HG03280 (cell line): ENCODE measurements at regions not wholly inside any gene's neighbourhood (a gene's known extent, or its start where the extent isn't known, plus 50 kb on each side); places are given as distances from the start of the nearest gene placed in this dataset.

Source experiments
- ATAC-seq: cut with Tn5 transposase; IDR thresholded peaks from one replicate; pipeline ENCODE4 v1.9.1; 2021; ENCODE audit warnings: mild to moderate bottlenecking, moderate library complexity; ENCODE audit not compliant: unreplicated experiment

DNA sequence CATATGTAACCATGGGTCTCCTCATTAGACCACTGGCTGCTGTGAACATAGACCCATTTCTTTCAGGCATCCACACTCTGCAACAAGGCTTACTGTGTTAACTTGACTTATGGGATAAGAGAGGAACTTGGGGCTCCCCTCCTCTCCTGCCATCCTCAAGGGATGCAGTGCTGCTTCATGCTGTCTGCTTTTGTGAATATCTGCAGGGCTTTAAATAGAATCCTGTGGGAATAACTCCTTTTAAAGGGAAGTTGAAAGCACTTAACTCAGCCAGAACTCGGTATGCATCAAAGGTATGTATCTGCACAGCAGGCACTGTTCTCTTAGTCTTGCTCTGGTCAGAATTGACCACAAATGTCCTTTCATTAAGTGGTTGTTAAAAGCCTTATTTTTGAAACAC is 222.5 kb upstream of the KIRREL3 start:
- no peak for ATAC-seq

DNA sequence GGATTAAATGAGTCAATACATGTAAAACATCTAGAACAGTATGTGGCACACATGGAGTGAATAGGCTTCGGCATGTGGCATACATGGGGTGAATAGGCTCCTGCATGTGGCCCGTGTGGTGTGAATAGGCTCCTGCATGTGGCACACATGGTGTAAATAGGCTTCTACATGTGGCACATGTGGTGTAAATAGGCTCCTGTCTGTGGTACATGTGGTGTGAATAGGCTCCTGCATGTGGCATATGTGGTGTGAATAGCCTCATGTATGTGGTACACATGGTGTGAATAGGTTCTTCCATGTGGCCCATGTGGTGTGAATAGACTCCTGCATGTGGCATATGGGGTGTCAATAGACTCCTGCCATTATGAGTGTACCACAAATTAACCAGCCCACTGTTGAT is 219.1 kb upstream of the KIRREL3 start:
- ATAC-seq, result no peak

DNA sequence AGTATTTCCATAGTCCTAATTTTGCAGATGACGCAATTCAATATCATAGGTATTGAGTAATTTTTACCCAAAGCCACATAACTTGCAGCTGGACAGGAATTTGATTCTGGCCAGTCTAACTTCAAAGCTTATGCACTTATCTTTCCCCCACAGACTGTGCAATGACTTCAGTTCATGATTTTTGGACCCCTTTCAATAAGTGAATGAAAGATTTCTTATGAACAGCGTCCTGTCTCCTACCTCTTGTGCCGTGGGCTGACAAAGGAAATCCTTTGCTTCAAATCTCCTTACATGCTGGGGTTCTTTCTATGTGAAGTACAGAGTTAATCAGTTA is 217.7 kb upstream of the KIRREL3 start:
- ATAC-seq, result no peak

DNA sequence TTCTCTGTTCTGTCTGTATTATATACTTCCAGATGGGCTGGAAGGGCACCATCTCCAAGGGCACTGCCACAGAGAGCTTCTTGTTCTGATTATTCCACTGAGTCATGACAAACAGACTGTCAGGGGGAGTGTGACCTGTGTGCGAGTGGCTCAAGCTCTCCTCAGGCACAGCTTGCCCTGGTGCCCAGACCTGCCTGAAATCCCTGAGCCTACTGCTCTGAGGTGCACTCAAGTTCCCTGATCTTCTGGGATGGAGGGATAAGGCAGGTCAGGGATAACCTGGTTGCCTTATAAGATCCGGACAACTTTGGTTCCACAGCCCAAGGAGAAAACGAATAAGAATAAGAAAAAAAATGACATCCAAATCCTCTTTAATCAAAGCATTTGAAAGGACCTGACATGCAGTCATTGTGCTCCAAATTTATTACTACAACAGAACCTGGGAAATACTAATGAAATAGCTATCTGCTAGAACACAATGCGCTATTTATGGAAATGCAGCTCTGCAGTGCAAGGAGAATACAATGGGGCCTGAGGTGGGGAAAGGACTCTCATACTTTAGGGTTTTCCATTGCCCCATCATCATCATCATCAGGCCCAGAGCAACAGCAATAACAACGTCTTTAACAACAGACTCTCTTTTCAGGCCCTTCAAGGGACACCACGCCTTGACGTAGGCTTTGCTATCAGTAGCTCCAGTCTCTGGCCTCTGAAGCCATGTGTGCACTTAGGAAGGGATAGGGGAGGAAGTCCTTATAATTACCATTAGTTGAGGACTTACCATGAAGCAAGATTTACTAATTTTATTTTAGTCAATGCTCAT is 217.1 kb upstream of the KIRREL3 start:
- no peak for ATAC-seq

DNA sequence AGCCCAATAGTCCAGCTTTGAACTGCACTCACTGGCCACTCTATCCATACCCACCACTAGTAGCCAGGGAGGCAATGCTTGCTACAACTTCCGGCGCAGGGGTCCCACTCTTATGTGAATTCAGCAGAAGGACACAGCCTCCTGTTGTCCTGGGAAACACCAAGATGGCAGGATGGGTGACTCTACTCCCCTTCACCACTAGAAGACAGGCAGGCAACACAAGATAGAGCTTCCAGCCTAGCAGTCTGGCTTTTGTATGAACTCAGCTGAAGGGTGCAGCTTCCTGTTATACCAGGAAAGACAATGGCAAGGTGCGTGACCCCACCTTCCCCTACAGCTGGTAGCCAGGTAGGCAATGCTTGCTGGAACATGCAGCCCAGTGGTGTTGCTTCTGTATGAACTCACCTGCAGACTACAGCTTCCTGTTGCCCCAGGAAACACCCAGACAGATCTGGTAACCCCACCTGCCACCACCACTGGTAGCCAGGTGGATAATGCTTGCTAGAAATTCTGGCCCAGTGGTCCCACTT is 205.2 kb upstream of the KIRREL3 start:
- no peak for ATAC-seq

DNA sequence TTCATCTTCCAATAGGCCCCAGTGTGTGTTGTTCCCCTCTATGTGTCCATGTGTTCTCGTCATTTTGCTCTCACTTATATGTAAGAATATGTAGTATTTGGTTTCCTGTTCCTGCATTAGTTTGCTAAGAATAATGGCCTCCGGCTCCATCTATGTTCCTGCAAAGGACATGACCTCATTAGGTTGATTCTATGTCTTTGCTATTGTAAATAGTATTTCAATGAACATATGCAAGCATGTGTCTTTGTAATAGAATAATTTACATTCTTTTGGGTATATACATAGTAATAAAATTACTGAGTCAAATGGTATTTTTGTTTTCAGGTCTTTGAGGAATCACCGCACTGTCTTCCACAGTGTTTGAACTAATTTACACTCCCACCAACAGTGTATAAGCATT is 202.9 kb upstream of the KIRREL3 start:
- no peak for ATAC-seq

DNA sequence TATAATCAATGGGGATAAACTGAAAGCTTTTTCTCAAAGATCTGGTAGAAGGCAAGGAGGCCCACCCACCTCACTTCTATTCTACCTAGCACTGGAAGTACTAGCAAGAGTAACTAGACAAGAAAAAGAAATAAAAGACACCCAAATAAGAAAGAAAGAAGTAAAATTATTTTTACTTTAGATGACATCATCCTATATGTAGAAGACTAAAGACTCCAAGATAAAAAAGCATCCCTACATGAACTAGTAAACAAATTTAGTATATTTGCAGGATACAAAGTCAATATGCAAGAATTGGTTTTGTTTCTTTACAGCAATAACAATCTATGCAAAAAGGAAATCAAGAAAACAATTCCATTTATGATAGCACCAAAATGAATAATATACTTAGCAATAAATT is 201.5 kb upstream of the KIRREL3 start:
- no peak for ATAC-seq

DNA sequence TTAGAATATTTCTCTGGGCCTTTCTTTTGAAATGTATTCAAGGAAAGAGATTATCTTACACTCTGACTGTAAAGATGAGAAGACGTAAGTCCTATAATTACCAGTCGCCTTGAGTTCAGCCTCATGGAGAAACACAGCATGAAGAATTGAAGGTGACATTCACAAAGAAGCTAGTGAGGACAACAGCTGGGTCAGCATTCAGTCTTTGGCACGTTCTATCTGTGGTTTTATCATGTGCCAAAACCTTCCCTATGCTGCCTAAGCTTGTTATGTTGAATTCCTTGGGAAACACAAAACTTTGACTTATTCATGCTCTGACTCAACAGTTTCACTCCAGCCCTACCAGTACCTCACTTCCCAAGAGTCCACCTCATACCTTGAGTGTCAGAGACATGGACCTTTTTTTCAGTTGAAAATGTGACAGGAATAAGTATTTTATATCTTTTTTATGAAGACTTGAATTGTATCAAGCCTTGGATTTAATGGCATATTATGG is 198.8 kb upstream of the KIRREL3 start:
- ATAC-seq, result no peak

DNA sequence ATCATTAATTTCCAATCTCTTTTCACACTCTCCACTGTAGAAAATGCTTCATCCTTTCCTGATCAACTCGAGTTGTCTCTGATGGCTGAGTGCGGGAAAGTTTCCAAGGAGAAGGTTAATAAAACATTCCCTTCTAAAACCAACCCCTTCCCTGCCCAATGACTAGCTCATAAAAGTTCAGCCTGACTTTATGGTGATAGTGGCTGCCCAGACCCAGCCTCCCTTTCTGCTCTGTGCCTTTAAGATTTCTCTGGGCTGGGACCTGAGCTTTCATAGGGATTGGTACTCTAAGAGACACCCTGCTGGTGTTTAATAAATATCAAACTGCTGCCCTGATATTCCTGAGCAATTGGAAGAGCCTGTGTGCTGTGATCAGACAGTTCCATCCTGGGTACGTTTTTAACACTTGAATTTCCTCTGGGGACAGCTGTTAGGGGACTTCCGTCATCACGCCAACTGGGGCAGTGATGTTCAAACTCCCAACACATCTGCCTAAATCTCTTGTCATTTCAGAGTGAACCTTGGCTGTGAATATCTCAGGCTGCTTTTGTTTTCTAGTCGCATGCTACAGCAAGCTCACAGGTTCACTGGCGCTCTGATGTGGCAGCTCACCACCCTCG is 195.0 kb upstream of the KIRREL3 start:
- no peak for ATAC-seq

DNA sequence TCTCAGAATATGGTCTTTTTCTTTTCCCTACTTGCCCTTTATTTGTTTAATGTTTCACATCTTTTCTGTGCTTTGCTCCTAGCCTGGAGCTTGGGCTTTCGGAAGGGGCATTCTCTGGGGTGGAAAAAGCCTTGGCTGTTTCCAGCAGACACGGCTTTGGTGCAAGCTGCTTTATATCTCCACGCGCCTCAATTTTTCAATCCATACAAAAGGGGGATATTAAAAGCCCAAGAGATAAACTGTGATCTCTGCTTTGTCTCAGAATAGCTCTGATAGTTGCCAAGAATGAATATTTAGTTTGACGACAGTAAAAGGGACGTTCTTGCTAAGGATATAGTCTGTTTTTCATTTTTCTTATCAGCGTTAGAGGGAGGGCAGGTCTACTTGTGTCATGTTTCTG is 194.0 kb upstream of the KIRREL3 start:
- no peak for ATAC-seq

DNA sequence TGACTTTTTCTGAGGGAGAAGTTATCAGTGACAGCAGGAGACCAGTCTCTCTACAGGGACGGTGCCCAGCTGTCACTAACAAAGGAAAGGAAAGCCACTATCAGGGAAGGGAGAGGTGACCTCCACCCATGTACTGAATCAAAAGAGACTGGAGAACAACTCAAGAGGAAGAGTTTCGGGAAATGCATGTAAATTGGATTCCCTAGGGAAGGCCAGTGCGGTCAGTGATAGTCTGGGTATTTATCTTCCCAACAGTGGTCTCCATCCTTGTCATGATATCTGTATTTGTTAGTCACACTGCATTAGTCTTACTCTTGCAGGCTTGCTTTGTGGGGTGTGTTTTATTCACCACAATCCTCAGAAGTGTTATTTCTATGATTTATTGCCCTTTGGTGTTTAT is 193.4 kb upstream of the KIRREL3 start:
- ATAC-seq, result no peak

DNA sequence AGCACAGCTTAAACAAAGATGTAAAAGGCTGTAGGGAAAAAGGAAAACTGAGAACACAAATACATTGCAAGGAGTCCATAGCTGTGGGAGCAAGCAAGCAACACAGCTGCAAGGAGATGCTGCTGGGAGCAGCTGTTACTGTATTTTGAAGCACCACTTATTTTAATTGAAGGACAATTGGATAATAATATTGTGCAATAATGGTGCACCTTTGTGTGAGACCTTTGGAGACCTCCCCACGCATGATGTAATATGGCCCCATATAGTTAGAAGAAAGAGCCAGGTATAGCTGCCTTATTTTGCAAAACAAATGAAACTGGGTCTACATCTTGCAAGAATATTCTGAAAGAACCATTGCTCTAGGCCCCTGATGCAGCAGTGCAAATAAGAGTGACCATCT is 191.1 kb upstream of the KIRREL3 start:
- ATAC-seq, result no peak

DNA sequence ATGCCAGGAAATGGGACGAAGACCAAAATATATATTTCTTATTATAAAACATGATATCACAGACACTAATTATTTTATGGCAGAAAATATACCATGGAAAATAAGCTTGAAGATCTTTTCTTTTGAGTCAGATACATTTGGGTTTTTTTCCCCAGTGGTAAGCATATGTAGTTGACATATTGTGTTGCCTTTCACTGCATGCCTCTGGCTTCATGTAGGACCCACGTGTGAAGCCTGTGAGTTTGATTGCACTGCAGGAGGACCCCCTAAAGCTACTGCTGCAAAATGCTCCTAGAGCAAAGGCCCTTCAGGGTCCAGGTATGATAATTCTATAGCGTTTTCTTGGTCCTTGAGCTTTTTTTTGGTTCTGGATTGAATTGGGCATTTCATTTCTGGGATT is 190.7 kb upstream of the KIRREL3 start:
- no peak for ATAC-seq

DNA sequence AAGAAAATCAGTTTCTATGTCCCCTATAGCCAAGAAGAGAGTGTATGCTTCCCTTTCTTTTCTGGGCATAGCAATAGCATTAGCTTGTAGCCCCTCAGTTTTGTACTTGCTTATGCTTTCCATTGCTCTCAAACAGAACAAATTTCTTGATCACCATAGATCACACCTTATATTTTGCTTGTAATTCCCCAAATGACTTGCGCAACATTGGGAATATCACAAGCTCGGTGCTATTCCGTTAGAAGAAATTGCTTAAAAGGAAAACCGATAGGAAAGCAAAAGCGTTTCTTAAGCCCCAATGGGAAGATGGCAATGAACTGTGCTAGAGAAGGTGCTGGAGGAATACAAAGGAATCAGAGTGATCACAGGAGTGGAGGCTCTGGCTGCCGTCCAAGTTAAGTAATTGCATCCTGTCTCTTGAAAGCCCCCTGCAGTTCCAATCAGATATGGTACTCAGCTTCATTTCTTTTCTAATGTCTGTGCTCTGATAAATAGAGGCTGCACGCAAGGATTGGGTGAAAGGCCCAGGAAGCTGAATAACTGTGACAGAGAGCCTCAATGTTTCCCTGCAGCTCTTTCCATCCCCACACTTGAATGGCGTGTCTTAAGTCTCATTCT is 182.1 kb upstream of the KIRREL3 start:
- ATAC-seq, result no peak

DNA sequence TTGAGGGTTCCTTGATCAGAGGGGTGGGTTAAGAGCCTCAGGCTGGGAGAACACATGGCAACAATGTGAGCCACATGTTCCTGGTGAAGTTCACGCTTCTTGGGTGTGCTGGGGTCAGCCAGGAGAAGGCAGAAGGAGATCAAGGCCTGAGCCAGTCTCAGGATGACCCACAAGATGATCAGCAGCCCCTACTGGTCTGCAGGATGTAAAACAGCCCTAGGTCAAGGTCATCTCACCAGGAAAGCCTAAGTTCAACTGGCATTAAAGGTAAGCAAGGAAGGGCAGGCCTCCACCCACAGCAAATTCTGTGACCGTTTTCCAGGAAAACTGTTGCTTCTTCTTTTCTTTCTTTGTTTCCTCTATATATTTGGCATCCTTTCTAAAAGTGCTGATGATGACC is 156.7 kb upstream of the KIRREL3 start:
- no peak for ATAC-seq

DNA sequence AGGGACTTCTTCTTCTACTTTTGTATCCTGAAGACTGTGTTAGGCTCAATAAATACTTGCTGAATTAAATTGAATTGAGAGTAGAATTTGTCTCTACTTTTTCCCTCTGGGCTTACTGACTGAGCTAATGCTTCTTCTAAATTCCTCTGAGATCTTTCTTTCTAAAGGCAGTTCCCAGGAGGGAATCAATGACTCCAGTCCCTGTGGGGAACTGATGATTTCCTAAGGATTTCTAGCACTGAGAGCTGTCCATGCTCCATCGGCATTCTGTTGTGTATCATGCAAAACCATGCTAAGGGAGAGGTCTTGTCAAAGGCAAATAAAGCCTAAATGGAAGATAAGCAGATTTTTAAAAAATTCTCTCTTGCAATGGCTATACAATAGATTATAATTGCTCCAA is 148.8 kb upstream of the KIRREL3 start:
- ATAC-seq, result no peak

DNA sequence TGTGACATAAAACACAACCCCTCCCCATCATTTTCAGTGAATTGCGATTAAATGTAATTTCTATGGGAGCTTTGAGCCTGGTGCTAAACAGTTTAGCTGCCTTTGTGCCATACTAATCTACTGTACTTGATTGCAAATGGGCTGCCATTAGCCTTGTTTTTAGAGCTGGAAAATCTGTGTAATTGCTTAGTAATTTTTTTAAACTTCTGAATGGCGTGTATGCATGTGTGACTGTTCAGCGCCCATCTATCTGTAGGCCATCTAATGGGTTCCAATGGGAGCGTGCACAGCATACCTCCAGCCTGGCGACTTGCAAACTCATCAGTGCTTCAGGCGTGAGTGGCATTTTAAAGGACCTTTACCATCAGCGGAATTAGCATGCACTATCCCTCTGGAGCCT is 142.7 kb upstream of the KIRREL3 start:
- ATAC-seq, result no peak

DNA sequence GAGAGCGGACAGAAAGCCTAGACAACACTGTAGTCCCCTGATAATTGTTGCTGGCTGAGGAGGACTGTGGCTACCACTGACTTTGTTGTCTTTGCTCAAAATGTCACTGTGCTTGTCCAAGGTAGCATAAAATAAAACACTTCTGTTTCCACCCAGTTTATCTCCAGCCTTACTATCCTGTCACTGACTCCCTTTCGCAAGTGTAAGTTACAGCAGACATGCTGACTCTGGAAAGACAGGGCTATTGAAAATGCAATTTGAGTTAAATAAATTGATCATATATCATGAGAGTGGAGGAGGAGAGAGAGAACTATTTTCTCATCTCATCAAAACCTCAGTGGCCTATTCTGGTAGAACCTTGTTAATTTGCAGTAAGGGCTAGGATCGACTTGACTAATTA is 138.0 kb upstream of the KIRREL3 start:
- no peak for ATAC-seq

DNA sequence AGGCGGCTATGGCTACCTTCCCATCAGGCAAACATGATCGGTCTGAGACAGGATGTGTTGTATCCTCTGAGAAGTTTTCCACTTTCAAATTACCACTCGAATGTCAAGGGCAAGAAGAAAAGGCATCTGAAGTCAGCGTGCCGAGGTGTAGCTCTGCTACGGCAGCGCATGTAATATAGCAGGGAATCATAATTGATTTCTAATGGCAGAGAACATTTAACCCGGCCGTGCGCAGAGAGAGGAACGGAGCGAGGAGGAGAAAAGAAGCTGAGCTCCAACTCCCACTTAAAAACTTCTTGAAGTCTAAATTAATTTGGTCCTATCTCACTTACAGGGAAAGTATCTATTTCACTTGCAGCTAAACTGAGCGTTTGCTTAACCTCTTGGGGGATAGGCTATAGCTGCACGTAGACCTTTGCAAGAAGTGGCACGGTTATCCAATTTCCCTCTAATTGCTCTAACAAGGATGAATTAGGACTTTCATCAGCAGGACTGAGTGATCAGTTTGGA is 137.3 kb upstream of the KIRREL3 start:
- ATAC-seq, result no peak

DNA sequence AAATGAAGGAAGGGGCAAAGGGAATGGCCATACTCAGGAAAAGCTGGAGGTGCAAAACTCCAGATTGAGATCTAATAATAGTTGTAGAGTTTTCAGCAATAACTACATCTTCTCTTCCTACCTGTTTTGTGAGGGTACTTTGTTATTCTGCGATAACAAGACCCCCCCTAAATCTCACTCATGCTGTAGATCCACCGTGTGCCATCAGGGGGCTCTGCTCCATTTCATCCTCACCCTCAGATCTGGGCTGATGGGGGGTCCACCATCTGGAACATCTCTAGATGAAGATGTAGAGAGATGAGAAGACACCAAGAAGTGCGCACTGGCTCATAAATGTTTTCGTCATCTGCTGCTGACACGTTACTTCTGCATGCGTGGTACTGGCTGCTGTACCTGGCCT is 135.9 kb upstream of the KIRREL3 start:
- no peak for ATAC-seq

DNA sequence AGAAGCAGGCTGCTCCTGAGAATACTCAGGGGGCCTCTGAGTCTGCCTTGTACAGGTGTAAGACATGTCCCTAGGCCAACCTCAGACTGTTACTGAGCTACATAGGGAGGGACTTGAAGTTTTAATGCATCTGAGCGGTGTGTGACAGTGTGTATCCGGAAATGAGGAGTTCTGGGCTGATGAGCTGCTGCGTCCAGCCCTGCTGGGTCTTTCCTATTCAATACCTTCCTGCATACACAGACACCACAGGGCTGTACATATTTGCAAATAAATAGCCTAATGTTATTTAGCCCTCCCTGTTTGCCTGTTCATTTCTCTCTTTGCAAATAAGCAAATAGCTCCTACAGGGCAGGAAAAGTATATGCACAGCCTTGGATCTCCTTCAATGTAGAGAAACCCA is 134.7 kb upstream of the KIRREL3 start:
- no peak for ATAC-seq

DNA sequence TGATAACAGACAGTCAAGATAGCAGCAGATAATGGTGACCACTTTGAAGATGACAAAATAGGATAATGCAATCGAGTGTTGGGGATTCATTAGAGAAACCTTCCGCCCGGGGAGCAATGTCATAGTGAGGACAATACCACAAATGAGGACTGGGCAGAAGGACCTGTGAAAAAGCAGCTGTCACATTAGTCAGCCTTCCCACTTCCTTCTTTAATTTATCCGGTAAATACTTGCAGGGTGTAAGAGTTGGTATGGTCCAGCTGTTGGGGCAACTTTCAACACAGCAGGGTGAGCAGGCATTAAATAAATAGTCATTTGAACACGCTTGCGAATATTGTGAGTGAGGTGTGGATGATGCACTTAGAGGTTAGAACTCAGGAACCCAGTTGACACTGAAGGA is 132.5 kb upstream of the KIRREL3 start:
- ATAC-seq, result no peak
